Fibroblast of lung (primary cell): ENCODE measurements at regions not wholly inside any gene's neighbourhood (a gene's known extent, or its start where the extent isn't known, plus 50 kb on each side); places are given as distances from the start of the nearest gene placed in this dataset.
A peak's percentile ranks its signal among the peaks of the same experiment; 100 is the strongest.

Experiments used
- DNase-seq, 2 donors: peaks; one replicate each; pipeline versions ENCODE4 v3.0.0 to v3.0.0-alpha.2; 2010; ENCODE audit warnings: low read depth in 2 of 2
- H2AFZ ChIP-seq: 2 replicates; pipeline ENCODE4 v1.5.1; 2012; ENCODE audit warnings: low read length, control low read depth, inconsistent platforms
- H3K27ac ChIP-seq: 2 replicates; pipeline ENCODE4 v1.5.1; 2011; ENCODE audit warnings: low read length, control low read depth; ENCODE audit not compliant: insufficient read depth
- H3K27me3 ChIP-seq: 2 replicates; pipeline ENCODE4 v1.5.1; 2011; ENCODE audit warnings: mild to moderate bottlenecking, low read length; ENCODE audit not compliant: control insufficient read depth, insufficient read depth
- H3K36me3 ChIP-seq: 2 replicates; pipeline ENCODE4 v1.5.1; 2011; ENCODE audit warnings: low read length; ENCODE audit not compliant: control insufficient read depth, insufficient read depth
- H3K4me1 ChIP-seq: 2 replicates; pipeline ENCODE4 v1.5.1; 2011; ENCODE audit warnings: low read length; ENCODE audit not compliant: control insufficient read depth, insufficient read depth; ENCODE audit errors: extremely low read depth
- H3K4me2 ChIP-seq: 2 replicates; pipeline ENCODE4 v1.5.1; 2011; ENCODE audit warnings: low read length, control low read depth; ENCODE audit not compliant: insufficient read depth; ENCODE audit errors: extremely low read depth
- H3K4me3 ChIP-seq, 4 experiments: fragments of 200-600 bp in 1 of 4; sonication (generic) in 1 of 4; replicated peaks in 1 of 4; 2 replicates each; pipeline ENCODE4 v1.5.1; 2011 to 2016; ENCODE audit warnings: low read length in 4 of 4, low read depth in 3 of 4, mild to moderate bottlenecking in 3 of 4, control low read depth in 2 of 4, inconsistent platforms in 1 of 4, mixed read lengths in 1 of 4; ENCODE audit not compliant: insufficient read depth in 1 of 4; ENCODE audit errors: control extremely low read depth in 1 of 4
- H3K79me2 ChIP-seq: 2 replicates; pipeline ENCODE4 v1.5.1; 2012; ENCODE audit warnings: mild to moderate bottlenecking, low read length, inconsistent platforms; ENCODE audit not compliant: control insufficient read depth, insufficient read depth
- H3K9ac ChIP-seq: 2 replicates; pipeline ENCODE4 v1.5.1; 2011; ENCODE audit warnings: mild to moderate bottlenecking, low read length, control low read depth; ENCODE audit not compliant: insufficient read depth
- H3K9me3 ChIP-seq: 2 replicates; pipeline ENCODE4 v1.5.1; 2012; ENCODE audit warnings: low read depth, low read length; ENCODE audit not compliant: control insufficient read depth, insufficient read depth
- H4K20me1 ChIP-seq: 2 replicates; pipeline ENCODE4 v1.5.1; 2011; ENCODE audit warnings: low read length; ENCODE audit not compliant: control insufficient read depth, insufficient read depth; ENCODE audit errors: extremely low read depth
- CTCF ChIP-seq, 2 donors: IDR thresholded peaks in 1 of 2; conservative IDR thresholded peaks in 1 of 2; 1 replicate in 1 of 2; 2 replicates in 1 of 2; pipeline ENCODE4 v1.5.1; 2011 to 2012; ENCODE audit warnings: low read length in 2 of 2, control low read depth in 1 of 2, inconsistent platforms in 1 of 2, low read depth in 1 of 2, mild to moderate bottlenecking in 1 of 2
- EZH2 ChIP-seq: IDR thresholded peaks from 2 replicates; pipeline ENCODE4 v1.5.1; 2012; ENCODE audit warnings: low read length, control low read depth, mild to moderate bottlenecking; ENCODE audit errors: missing control alignments

- Histone ChIP-seq H3K79me2 (no peaks in the 10 kb centered on the region), H3K4me1 (no peaks in the 10 kb centered on the region), H3K36me3 (no peaks in the 10 kb centered on the region), H2AFZ (no peak overlapping the region), H4K20me1 (no peaks in the 10 kb centered on the region), H3K27ac (no peak overlapping the region), H3K9me3 (no peaks in the 10 kb centered on the region), H3K4me2 (no peak overlapping the region), H3K27me3 (no peaks in the 10 kb centered on the region), H3K9ac (no peak overlapping the region), H3K4me3 (no peak overlapping the region)
- no peak for DNase-seq
- no peak for TF ChIP-seq CTCF (conservative IDR thresholded peaks at IDR 0.05 in 1 of 2, IDR thresholded peaks at IDR 0.05 in 1 of 2; ENCODE audit: low read depth in 1 of 2, low read length in 2 of 2)
- TF ChIP-seq EZH2, result no peak
Measured at GRCh38 chr13:58933475-58933874, 1230.3 kb downstream of the DIAPH3 start.

GRCh38 chr13:58935689-58936088, 1228.0 kb downstream of the DIAPH3 start:
- TF ChIP-seq CTCF (conservative IDR thresholded peaks at IDR 0.05 in 1 of 2, IDR thresholded peaks at IDR 0.05 in 1 of 2; ENCODE audit: low read depth in 1 of 2, low read length in 2 of 2) (no peak), EZH2 (no peak)
- Histone ChIP-seq H3K36me3 (no peaks in the 10 kb centered on the region), H3K4me2 (no peak overlapping the region), H4K20me1 (no peaks in the 10 kb centered on the region), H3K4me3 (no peak overlapping the region), H3K79me2 (no peaks in the 10 kb centered on the region), H3K4me1 (no peaks in the 10 kb centered on the region), H3K27me3 (no peaks in the 10 kb centered on the region), H3K9me3 (no peaks in the 10 kb centered on the region), H3K9ac (no peak overlapping the region), H2AFZ (no peak overlapping the region), H3K27ac (no peak overlapping the region)
- no peak for DNase-seq

GRCh38 chr13:58946274-58946673, 1217.5 kb downstream of the DIAPH3 start:
- H2AFZ ChIP-seq, result no peak overlapping the region
- no peaks in the 10 kb centered on the region for H3K79me2 ChIP-seq
- no peak overlapping the region for H3K9ac ChIP-seq
- peak in 1 of 2 donors; percentile 43 for DNase-seq
- no peaks in the 10 kb centered on the region for H3K4me1 ChIP-seq
- TF ChIP-seq EZH2 (no peak), CTCF (conservative IDR thresholded peaks at IDR 0.05 in 1 of 2, IDR thresholded peaks at IDR 0.05 in 1 of 2; ENCODE audit: low read depth in 1 of 2, low read length in 2 of 2) (no peak)
- no peaks in the 10 kb centered on the region for H3K9me3 ChIP-seq
- H3K36me3 ChIP-seq, result no peaks in the 10 kb centered on the region
- no peak overlapping the region for H3K4me2 ChIP-seq
- H3K27ac ChIP-seq, result no peak overlapping the region
- no peaks in the 10 kb centered on the region for H3K27me3 ChIP-seq
- H4K20me1 ChIP-seq, result no peaks in the 10 kb centered on the region
- no peak overlapping the region for H3K4me3 ChIP-seq
